GM12873 (cell line): ENCODE measurements at regions not wholly inside any gene's neighbourhood (a gene's known extent, or its start where the extent isn't known, plus 50 kb on each side); places are given as distances from the start of the nearest gene placed in this dataset.

ENCODE experiments used
- TF ChIP-seq, protein P1 (sequence below): IDR thresholded peaks from 2 replicates; pipeline ENCODE4 v1.5.1; 2012; ENCODE audit warnings: low read depth, mild to moderate bottlenecking, moderate library complexity, low read length, control low read depth; ENCODE audit not compliant: insufficient read depth; ENCODE audit errors: missing control alignments

- TF ChIP-seq, protein P1, sequence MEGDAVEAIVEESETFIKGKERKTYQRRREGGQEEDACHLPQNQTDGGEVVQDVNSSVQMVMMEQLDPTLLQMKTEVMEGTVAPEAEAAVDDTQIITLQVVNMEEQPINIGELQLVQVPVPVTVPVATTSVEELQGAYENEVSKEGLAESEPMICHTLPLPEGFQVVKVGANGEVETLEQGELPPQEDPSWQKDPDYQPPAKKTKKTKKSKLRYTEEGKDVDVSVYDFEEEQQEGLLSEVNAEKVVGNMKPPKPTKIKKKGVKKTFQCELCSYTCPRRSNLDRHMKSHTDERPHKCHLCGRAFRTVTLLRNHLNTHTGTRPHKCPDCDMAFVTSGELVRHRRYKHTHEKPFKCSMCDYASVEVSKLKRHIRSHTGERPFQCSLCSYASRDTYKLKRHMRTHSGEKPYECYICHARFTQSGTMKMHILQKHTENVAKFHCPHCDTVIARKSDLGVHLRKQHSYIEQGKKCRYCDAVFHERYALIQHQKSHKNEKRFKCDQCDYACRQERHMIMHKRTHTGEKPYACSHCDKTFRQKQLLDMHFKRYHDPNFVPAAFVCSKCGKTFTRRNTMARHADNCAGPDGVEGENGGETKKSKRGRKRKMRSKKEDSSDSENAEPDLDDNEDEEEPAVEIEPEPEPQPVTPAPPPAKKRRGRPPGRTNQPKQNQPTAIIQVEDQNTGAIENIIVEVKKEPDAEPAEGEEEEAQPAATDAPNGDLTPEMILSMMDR = no peak
Observed at GRCh38 chr4:161178310-161178709, 985.5 kb downstream of the FSTL5 start.

- TF ChIP-seq, protein P1 = no peak
Observed at GRCh38 chr4:161172396-161173026, 991.3 kb downstream of the FSTL5 start.

DNA sequence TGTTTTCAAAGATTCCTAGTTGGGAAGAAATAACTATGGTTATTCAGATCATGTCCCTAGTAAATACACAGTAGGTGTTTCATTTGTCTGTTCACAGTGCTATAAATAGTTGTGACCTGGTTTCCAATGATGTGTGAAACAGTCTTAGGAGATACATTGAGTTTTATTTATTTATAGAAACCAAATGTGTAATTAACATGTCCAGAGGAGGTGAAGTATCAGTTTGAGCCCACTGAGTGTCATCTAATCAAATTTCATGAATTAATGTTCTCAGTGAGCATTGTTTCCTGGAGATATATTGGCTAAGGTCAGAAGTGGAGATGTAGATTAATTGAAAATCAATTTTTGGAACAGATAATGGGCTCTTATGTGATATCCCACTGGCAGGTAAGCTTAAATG lies 996.3 kb downstream of the FSTL5 start:
- TF ChIP-seq, protein P1 = no peak

DNA sequence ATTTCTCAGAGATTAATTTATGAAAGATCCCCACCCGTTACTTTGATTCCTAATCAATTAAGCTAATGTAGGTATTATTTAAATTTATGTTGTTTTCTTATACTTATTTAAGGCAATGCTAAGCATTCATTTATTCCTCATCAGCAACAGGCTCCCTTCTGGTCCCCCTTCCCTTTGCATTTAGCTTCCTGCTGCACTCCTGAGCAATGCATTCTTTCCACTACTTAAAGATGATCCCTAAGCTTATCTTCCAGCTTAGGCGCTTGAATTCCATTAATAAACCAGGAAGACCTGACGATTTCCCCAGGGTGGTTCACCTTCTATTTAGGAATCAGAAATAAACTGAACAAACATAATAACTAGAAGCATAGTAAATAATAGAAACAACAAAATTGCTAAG lies 1003.1 kb downstream of the FSTL5 start:
- TF ChIP-seq, protein P1 = no peak

DNA sequence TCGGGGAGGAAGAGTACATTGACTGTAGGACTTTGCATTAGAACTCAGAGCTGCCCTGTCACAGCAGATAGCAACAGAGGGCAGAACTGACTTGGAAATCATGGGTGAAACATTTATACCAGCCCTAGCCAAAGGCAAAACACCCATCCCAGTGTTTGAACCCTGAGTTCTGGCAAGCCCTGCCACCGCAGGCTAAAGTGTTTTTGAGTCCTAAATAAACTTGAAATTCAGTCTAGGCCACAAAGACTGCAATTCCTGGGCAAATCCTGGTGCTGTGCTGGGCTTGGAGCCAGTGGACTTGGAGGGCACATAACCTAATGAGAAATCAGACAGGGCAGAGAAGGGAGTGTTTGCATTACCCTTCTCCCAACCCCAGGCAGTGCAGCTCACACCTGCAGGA lies 1015.7 kb downstream of the FSTL5 start:
- TF ChIP-seq, protein P1 = no peak

GRCh38 chr4:161143375-161143774 lies 1020.4 kb downstream of the FSTL5 start:
- TF ChIP-seq, protein P1 = no peak

DNA sequence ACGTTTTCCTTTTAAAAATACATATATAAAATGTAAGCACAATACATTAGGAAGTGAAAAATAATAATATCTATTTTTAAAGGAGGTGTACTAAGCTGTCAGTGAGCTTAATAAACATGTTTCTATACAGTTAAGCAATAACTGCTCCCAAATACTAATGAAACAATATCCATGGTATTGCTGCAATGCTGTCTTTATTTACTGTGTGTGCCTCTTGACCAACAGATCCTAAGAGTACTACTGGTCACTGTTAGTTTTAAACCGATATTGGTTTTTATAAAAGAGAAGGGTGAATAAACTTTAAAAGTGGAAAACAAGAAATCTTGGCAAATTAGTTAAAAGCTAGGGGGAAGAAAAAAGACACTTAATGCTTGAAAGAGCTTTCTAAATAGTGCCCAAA lies 1029.0 kb downstream of the FSTL5 start:
- TF ChIP-seq, protein P1 = no peak
